HFFc6 (cell line): ENCODE measurements at regions not wholly inside any gene's neighbourhood (a gene's known extent, or its start where the extent isn't known, plus 50 kb on each side); places are given as distances from the start of the nearest gene placed in this dataset.

Experiments used
- DNase-seq: peaks from one replicate; pipeline ENCODE4 v3.0.0-alpha.2; 2018
- H3K27ac Mint-ChIP-seq: 2 replicates; pipeline ENCODE4 v1.8.0; 2020; ENCODE audit warnings: mild to moderate bottlenecking, mixed read lengths
- H3K27me3 Mint-ChIP-seq: 2 replicates; pipeline ENCODE4 v1.8.0; 2021; ENCODE audit warnings: mild to moderate bottlenecking, moderate library complexity, mixed read lengths; ENCODE audit not compliant: insufficient read depth
- H3K36me3 Mint-ChIP-seq: 2 replicates; pipeline ENCODE4 v1.8.0; 2021; ENCODE audit warnings: low read depth, mixed read lengths
- H3K4me1 Mint-ChIP-seq: 2 replicates; pipeline ENCODE4 v1.8.0; 2020; ENCODE audit warnings: low read depth, mixed read lengths
- H3K4me3 Mint-ChIP-seq: 2 replicates; pipeline ENCODE4 v1.8.0; 2020; ENCODE audit warnings: mild to moderate bottlenecking, moderate library complexity, mixed read lengths
- H3K9me3 Mint-ChIP-seq: 2 replicates; pipeline ENCODE4 v1.8.0; 2020; ENCODE audit warnings: mild to moderate bottlenecking, mixed read lengths
- TF ChIP-seq, protein P1 (sequence below): fragments of 200-600 bp; sonication (generic); IDR thresholded peaks from 2 replicates; pipeline ENCODE4 v1.5.0; 2021; ENCODE audit warnings: antibody characterized with exemption, mild to moderate bottlenecking

DNA sequence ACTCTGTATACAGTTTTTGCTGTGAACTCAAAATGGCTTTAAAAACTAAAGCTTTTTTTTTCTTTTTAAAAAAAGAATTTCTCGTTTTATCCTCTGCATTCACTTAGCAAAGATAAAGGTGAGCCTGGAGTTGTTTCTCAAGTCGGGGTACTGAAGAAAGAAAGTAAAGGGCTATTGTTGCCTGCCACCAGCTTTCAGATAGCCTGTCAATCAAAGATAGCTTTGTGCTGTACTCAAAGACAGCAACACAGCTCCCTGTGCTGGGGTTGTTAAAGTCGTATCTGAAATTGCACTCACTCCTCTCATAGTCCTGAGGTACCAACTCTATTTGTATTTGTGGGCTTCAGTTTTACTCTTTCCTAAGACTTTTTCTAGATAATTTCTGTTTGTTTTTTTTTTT lies 710.1 kb upstream of the ID4 start:
- DNase-seq = no peak
- Mint-ChIP-seq H3K27ac (no peak overlapping the region), H3K4me3 (no peak overlapping the region), H3K36me3 (no peaks in the 10 kb centered on the region), H3K4me1 (no peaks in the 10 kb centered on the region), H3K9me3 (peaks cover 39% of the 10 kb centered on the region), H3K27me3 (no peaks in the 10 kb centered on the region)
- TF ChIP-seq, protein P1, sequence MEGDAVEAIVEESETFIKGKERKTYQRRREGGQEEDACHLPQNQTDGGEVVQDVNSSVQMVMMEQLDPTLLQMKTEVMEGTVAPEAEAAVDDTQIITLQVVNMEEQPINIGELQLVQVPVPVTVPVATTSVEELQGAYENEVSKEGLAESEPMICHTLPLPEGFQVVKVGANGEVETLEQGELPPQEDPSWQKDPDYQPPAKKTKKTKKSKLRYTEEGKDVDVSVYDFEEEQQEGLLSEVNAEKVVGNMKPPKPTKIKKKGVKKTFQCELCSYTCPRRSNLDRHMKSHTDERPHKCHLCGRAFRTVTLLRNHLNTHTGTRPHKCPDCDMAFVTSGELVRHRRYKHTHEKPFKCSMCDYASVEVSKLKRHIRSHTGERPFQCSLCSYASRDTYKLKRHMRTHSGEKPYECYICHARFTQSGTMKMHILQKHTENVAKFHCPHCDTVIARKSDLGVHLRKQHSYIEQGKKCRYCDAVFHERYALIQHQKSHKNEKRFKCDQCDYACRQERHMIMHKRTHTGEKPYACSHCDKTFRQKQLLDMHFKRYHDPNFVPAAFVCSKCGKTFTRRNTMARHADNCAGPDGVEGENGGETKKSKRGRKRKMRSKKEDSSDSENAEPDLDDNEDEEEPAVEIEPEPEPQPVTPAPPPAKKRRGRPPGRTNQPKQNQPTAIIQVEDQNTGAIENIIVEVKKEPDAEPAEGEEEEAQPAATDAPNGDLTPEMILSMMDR = no peak

DNA sequence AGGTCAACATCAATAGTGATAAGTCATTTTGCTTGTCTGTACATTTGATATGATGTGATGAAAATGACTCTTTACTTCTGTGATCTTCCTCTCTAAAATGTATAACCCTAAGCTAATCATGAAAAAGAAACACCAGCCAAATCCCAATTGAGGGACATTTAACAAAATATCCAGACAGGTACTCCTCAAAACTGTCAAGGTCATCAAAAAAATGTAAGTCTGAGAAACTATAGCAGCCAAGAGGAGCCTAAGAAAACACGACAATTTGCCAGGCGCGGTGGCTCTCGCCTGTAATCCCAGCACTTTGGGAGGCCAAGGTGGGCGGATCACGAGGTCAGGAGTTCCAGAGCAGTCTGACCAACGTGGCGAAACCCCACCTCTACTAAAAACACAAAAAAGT lies 708.5 kb upstream of the ID4 start:
- H3K4me3 Mint-ChIP-seq = no peak overlapping the region
- TF ChIP-seq, protein P1 = no peak
- no peaks in the 10 kb centered on the region for H3K27me3 Mint-ChIP-seq
- no peak overlapping the region for H3K27ac Mint-ChIP-seq
- peaks cover 34% of the 10 kb centered on the region for H3K9me3 Mint-ChIP-seq
- H3K36me3 Mint-ChIP-seq = no peaks in the 10 kb centered on the region
- no peak for DNase-seq
- no peaks in the 10 kb centered on the region for H3K4me1 Mint-ChIP-seq

DNA sequence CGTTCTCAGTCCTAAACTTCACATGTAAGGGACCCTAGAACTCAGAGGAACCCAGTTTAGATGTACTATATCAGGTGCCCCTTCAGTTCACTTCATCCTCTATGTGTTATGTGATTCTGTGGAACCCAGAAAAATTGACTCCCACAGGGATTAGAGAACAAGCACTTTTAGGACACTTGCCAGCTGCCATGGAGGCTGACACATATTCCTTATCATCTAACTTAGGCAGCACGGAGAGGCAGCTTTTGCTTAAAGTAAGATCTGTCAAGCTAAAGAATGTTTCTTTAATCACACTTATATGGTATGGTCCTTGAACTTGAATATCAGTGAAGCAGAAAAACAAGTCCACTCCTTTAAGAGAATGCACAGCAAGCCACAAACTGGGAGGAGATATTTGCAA lies 701.5 kb upstream of the ID4 start:
- H3K36me3 Mint-ChIP-seq = no peaks in the 10 kb centered on the region
- DNase-seq = no peak
- peaks cover 33% of the 10 kb centered on the region for H3K9me3 Mint-ChIP-seq
- H3K4me1 Mint-ChIP-seq = no peaks in the 10 kb centered on the region
- H3K27ac Mint-ChIP-seq = no peak overlapping the region
- H3K27me3 Mint-ChIP-seq = no peaks in the 10 kb centered on the region
- TF ChIP-seq, protein P1 = no peak
- H3K4me3 Mint-ChIP-seq = no peak overlapping the region

DNA sequence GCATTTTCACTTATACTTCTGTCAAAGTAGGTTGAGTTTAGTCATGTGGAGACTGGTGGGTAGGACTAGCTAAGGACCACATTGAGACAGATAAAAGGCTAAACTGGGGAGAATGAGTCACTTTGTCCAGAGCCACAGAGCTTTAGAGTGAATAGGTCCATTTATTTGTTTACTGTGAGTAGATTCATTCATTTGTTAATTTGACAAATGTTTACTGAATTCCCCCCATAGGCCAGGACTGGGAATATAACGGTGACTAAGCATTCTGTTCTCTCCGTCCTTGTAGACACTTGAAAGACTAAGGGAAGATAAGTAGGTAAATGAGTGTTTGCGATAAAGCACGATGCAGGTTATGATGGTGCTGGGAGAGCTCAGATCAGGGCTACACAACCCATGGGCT lies 699.7 kb upstream of the ID4 start:
- Mint-ChIP-seq H3K27me3 (no peaks in the 10 kb centered on the region), H3K4me3 (no peak overlapping the region), H3K9me3 (peaks cover 41% of the 10 kb centered on the region), H3K27ac (no peak overlapping the region), H3K36me3 (no peaks in the 10 kb centered on the region), H3K4me1 (no peaks in the 10 kb centered on the region)
- no peak for DNase-seq
- TF ChIP-seq, protein P1 = no peak

DNA sequence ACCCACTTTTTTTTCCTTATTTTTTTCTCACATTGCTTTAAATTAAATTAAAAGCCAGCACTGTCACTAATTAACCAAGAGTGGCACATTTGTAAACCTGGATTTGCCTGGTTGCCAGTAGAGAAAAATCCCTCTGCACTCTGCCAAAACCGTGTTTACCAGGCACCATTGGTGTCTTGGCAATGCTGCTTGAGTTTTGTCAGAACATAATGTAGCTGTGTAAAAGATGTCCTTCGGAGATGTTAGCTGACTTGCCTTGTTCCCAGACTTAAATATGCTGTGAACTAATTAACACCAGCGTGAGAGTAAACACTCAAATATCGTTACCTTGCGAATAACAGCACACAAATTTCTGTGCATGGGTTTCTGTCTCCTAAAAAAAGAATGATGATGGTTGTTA lies 694.9 kb upstream of the ID4 start:
- TF ChIP-seq, protein P1 = no peak
- no peaks in the 10 kb centered on the region for H3K4me1 Mint-ChIP-seq
- H3K27me3 Mint-ChIP-seq = no peaks in the 10 kb centered on the region
- no peak overlapping the region for H3K27ac Mint-ChIP-seq
- no peaks in the 10 kb centered on the region; the same call in 1 of the 2 replicates for H3K36me3 Mint-ChIP-seq
- H3K4me3 Mint-ChIP-seq = no peak overlapping the region
- DNase-seq = no peak
- peaks cover 55% of the 10 kb centered on the region for H3K9me3 Mint-ChIP-seq

DNA sequence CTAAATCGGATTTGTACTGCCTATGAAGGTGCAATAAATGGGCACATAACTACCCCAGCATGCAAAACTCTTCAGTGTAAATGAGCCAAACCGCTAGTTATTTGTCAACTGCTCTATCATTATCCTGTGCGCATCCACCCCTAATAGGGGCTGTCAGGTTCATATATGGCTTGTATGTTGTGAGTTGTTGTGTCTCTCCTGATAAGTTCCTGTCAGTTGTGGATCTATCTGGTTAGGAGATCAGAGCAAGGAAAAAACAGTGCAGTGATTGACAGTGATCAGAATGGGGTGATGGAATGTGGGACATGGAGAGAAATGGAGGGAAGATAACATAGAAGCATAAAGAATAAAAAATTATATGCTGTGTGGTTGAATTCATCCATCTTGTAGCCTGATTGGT lies 686.9 kb upstream of the ID4 start:
- H3K4me1 Mint-ChIP-seq = no peaks in the 10 kb centered on the region
- H3K27me3 Mint-ChIP-seq = no peaks in the 10 kb centered on the region; the same call in 1 of the 2 replicates
- TF ChIP-seq, protein P1 = no peak
- H3K9me3 Mint-ChIP-seq = peaks cover 43% of the 10 kb centered on the region
- DNase-seq = no peak
- H3K4me3 Mint-ChIP-seq = no peak overlapping the region
- H3K27ac Mint-ChIP-seq = no peak overlapping the region
- peaks cover 4% of the 10 kb centered on the region; the same call in 1 of the 2 replicates for H3K36me3 Mint-ChIP-seq
